ENCODE measurements at regions not wholly inside any gene's neighbourhood (a gene's known extent, or its start where the extent isn't known, plus 50 kb on each side); places are given as distances from the start of the nearest gene placed in this dataset.

- 10 to 14% methylated on average over 3 of the region's 3 CpGs for WGBS, 2 donors (ENCODE audit: low coverage in 1 of 2)
- H3K36me3 ChIP-seq = no peaks in the 10 kb centered on the region
- H3K27ac ChIP-seq = peak overlapping the region in 3 of 4 donors; percentile 31 to 56 (median 49)
- no peak overlapping the region for H3K4me3 ChIP-seq
- no peak for TF ChIP-seq CTCF (IDR thresholded peaks at IDR 0.05)
- no peak for TF ChIP-seq POLR2A (IDR thresholded peaks at IDR 0.05)
- TF ChIP-seq POLR2AphosphoS5 (IDR thresholded peaks at IDR 0.05) = no peak
- TF ChIP-seq EP300 (IDR thresholded peaks at IDR 0.05) = no peak
- H3K4me1 ChIP-seq = peaks cover 14 to 66% (median 17%) of the 10 kb centered on the region in 3 donors
- no peaks in the 10 kb centered on the region for H3K9me3 ChIP-seq
- H3K27me3 ChIP-seq = no peaks in the 10 kb centered on the region
- peak; percentile 47 for ATAC-seq
Observed at GRCh38 chr6:47130086-47130485, 88.0 kb upstream of the ADGRF1 start.

- no peak for ATAC-seq
- peak overlapping the region in 1 of 4 donors; percentile 31 for H3K27ac ChIP-seq
- H3K4me3 ChIP-seq = no peak overlapping the region
- TF ChIP-seq POLR2AphosphoS5 (IDR thresholded peaks at IDR 0.05) = no peak
- no peak for TF ChIP-seq POLR2A (IDR thresholded peaks at IDR 0.05)
- TF ChIP-seq CTCF (IDR thresholded peaks at IDR 0.05) = no peak
- no peak for TF ChIP-seq EP300 (IDR thresholded peaks at IDR 0.05)
- no peaks in the 10 kb centered on the region for H3K27me3 ChIP-seq
- WGBS, 2 donors (ENCODE audit: low coverage in 1 of 2) = 71 to 83% methylated on average over 1 of the region's 1 CpG
- no peaks in the 10 kb centered on the region for H3K36me3 ChIP-seq
- peaks cover 11 to 57% (median 11%) of the 10 kb centered on the region in 3 donors for H3K4me1 ChIP-seq
- no peaks in the 10 kb centered on the region for H3K9me3 ChIP-seq
Observed at GRCh38 chr6:47129129-47129528, 87.0 kb upstream of the ADGRF1 start.

GRCh38 chr6:47126647-47127391, 84.7 kb upstream of the ADGRF1 start:
- TF ChIP-seq POLR2AphosphoS5 (IDR thresholded peaks at IDR 0.05) = no peak
- TF ChIP-seq POLR2A (IDR thresholded peaks at IDR 0.05) = no peak
- no peak for TF ChIP-seq CTCF (IDR thresholded peaks at IDR 0.05)
- no peak for TF ChIP-seq EP300 (IDR thresholded peaks at IDR 0.05)
- H3K9me3 ChIP-seq = no peaks in the 10 kb centered on the region
- H3K4me3 ChIP-seq = no peak overlapping the region
- no peak for ATAC-seq
- no peaks in the 10 kb centered on the region for H3K36me3 ChIP-seq
- H3K27ac ChIP-seq = no peak overlapping the region
- H3K4me1 ChIP-seq = peaks cover 8 to 36% (median 11%) of the 10 kb centered on the region in 3 donors
- 25 to 38% methylated on average over 2 to 5 of the region's 5 CpGs for WGBS, 2 donors (ENCODE audit: low coverage in 1 of 2)
- H3K27me3 ChIP-seq = no peaks in the 10 kb centered on the region

- no peaks in the 10 kb centered on the region for H3K4me1 ChIP-seq
- no peaks in the 10 kb centered on the region for H3K36me3 ChIP-seq
- ATAC-seq = no peak
- no peaks in the 10 kb centered on the region for H3K27me3 ChIP-seq
- TF ChIP-seq EP300 (IDR thresholded peaks at IDR 0.05) (no peak), POLR2A (IDR thresholded peaks at IDR 0.05) (no peak), CTCF (IDR thresholded peaks at IDR 0.05) (no peak), POLR2AphosphoS5 (IDR thresholded peaks at IDR 0.05) (no peak)
- H3K9me3 ChIP-seq = no peaks in the 10 kb centered on the region
- no peak overlapping the region for H3K27ac ChIP-seq
- no peak overlapping the region for H3K4me3 ChIP-seq
Observed at GRCh38 chr6:47118611-47119010, 76.5 kb upstream of the ADGRF1 start.

GRCh38 chr6:47117314-47117713, 75.2 kb upstream of the ADGRF1 start:
- Histone ChIP-seq H3K27me3 (no peaks in the 10 kb centered on the region), H3K27ac (no peak overlapping the region), H3K36me3 (no peaks in the 10 kb centered on the region), H3K9me3 (no peaks in the 10 kb centered on the region), H3K4me1 (no peaks in the 10 kb centered on the region), H3K4me3 (no peak overlapping the region)
- no peak for ATAC-seq
- TF ChIP-seq EP300 (IDR thresholded peaks at IDR 0.05) (no peak), POLR2AphosphoS5 (IDR thresholded peaks at IDR 0.05) (no peak), CTCF (IDR thresholded peaks at IDR 0.05) (no peak), POLR2A (IDR thresholded peaks at IDR 0.05) (no peak)
- 81 to 84% methylated on average over 5 of the region's 5 CpGs for WGBS, 2 donors (ENCODE audit: low coverage in 1 of 2)

Measured in gastroesophageal sphincter (tissue), 4 donors.